Hematopoietic multipotent progenitor cell treated with erythropoietin and hydrocortisone succinate and interleukin-3 and kit ligand, for 4 days (in vitro differentiated cells): ENCODE measurements at regions not wholly inside any gene's neighbourhood (a gene's known extent, or its start where the extent isn't known, plus 50 kb on each side); places are given as distances from the start of the nearest gene placed in this dataset.

ENCODE experiments used
- DNase-seq: peaks from one replicate; pipeline ENCODE4 v3.0.0-alpha.2; 2015

DNA sequence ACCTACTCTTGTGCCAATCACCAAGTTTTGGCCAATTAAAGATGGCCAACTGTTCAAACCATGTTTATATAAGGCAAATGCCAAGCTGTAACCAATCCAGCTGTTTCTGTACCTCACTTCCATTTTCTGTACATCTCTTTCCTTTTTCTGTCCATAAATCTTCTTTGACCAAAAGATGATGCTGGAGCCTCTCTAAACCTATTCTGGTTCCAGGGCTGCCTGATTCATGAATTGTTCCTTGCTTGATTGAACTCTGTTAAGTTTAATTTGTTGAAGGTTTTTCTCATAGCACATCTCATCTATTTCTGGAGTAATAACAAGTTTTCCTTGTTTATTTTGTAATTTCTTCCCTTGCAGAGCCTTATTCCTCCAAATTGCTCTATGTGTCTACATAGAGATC, 115.3 kb upstream of the SMAD3 start:
- DNase-seq: no peak

GRCh38 chr15:66951531-66952320, 113.7 kb upstream of the SMAD3 start:
- DNase-seq: no peak

DNA sequence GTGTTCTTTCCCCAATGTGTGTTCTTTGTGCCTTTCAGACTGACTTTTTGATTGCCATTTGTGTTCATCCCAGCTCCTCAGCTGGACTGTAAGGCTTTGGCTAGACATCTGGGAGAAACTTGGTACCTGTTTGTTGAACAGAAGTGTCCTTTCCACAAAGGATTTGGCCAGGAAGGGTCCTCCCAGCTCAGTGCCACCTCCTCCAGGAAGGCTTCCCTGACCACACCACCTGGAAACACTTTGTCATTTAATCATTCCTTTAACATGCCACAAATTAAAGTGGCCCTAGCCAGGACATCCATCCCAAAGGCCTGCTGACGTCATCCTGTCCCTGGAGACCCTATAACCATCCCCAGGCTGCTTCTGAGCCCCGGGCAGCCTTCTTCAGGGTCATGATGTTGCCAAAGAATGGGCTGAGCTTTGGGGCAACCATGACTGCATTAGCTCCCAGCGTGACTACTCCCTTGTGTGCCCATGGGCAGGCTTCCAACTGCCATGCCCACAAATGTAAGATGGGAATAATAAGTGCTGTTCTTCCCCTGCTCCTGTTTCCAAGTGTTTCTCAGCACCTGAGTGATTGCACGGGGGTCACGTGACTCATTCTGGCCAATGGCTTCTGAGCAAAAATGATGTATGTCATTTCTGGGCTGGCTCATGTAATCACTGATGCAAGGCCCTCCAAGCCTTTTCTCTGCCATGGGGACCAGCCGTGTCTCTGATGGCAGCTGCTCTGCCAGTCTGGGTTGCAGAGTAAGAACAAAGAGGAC, 112.5 kb upstream of the SMAD3 start:
- DNase-seq: no peak

GRCh38 chr15:66953523-66954229, 111.7 kb upstream of the SMAD3 start:
- no peak for DNase-seq

DNA sequence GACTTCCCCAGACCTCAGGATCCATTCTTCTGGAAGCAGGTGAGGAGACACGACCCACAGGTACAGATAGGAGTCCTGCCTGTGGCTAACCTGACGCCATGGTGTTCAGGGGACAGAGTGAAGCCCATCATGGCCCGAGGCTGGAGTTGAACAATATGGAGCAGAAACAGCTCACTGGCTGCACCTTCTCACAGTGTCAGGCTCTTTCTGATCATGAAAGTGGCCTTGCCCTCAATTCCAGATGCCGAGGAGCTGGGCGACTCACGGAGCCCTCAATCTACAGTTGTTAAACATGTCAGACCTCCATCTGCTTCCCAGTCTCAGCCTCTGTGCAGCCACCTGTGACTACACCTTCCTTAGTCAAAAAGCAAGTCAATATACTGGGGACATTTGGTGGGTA, 110.8 kb upstream of the SMAD3 start:
- no peak for DNase-seq

DNA sequence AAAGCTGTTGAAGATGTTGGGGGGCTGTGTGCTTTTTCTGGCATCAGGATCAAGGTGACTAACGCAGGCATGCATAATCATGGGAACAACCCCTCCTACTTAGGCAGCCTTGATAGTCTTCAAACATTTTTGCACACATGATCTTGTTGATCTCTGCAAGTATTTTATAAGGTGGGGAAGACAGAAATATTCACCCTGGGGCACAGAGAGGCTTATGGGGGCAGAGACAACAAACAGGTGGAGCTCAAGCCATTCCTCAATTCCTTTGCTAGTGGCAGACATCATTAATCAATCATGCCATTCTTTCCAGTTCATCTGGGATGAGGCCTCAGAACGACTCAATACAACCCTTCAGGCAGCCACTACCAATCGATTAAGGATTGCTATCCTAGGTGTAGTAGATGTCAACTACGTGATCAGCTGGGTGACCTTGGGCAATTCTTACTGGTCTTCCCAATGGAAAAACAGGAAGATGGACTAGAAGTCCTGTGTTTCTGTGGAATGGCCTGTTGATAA, 110.3 kb upstream of the SMAD3 start:
- DNase-seq: no peak

DNA sequence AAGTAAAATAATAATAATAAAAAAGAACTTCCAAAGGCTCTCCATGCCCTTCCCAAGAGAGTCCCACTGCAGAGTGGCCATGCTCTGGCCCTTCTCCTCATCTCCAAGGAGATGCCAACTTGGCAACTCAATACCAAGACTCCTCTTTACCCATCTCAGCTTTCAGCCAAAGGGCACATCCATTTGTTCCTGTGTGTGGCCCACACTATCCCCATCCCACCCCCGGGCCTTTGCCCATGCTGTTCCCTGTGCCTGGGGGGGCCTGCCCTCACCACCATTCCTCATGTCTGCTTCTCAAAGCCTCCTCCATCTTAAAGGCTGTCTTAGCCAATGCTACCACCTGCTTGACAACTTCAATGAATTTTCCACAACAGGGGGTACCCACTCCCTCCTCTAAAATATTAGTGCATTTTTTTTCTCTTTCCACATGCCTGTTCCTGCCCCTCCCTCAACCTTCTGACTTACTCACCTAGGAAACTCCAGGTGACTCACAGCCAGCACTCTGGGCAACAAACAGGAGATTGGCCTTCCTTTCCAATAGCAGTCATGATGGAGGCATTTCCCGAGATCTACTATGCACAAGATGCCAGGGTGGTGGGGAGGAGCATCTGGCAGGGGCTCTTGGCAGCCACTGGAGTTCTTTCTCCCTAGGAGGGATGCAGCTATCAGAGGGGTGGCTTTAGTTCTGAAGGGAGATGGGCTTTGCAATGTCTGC, 109.4 kb upstream of the SMAD3 start:
- no peak for DNase-seq

DNA sequence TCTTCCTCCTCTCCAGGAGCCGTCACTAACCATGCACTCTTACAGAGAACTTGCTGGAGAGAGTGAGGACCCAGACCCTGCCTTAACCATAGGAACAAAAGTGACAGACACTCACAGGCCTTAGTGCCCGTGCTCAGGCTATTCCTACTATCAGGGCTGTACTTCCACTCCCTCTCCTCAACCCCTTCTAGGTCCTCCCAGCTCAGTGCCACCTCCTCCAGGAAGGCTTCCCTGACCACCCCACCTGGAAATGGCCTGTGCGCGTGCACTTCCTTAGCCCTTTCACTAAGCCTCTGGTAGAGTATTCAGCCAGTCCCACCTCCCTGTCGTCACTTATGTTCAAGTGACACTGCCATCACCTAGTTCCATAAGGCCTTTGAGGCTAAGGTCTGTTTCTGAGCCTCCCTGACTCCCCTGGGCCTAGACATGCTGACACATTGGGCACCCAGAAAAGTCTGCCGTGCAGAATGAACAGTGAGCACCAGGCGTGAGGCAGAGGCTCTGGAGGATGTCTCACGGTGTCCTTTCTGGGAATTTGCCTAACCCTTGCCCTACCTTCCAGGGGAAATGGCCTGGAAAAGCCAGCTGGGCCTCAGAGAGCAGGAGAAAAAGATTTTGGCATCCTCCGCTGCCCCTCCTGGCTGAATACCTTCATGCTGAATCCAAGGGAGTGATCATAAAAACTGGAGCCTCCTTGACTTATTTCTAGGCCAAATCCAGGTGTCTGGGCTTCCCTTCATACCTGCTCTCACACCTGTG, 108.6 kb upstream of the SMAD3 start:
- no peak for DNase-seq

- peak; percentile 21 for DNase-seq
Observed at GRCh38 chr15:66957431-66957720, 108.0 kb upstream of the SMAD3 start.

DNA sequence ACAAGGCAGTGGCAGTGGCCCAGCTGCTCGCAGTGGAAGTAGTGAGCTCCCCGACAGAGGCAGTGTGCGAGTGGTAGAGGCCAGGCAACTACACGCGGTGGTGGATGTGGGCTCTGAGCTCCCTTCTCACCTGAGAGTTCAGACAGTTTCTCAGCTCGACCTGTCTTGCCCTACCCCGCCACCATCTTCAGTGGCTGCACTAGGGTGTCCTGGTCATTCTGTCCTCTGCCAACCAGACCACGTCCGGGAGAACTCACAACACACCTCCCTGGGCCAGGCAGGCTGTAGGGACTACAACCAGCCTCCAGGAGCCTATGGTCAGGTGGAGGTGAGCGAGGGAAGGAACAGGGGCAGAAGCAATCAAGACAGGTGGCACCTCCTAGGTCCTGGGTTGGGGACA, 106.3 kb upstream of the SMAD3 start:
- DNase-seq: no peak

GRCh38 chr15:66959875-66960274, 105.5 kb upstream of the SMAD3 start:
- DNase-seq: no peak

- no peak for DNase-seq
Observed at GRCh38 chr15:66960519-66960918, 104.9 kb upstream of the SMAD3 start.

- DNase-seq: no peak
Observed at GRCh38 chr15:66961407-66961884, 104.0 kb upstream of the SMAD3 start.

DNA sequence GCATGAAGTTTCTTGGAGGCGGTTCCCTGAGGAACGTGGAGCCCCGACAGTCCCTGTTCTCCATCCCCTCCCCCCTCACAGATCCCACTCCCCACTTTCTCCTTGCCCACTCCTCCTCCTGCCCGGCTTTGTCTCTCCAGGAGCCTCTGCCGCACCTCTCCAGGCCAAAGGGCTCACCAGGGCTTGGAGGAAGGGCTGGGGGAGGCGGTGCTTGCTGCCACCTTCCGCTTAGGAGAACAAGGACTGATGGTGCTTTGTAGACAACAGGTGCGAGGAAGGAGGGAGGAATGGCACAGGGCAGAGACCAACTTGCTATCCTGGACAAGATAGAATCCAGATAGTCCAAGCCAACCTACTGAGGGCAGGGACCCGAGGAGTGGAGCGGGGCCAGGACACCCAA, 103.5 kb upstream of the SMAD3 start:
- DNase-seq: no peak

- DNase-seq: no peak
Observed at GRCh38 chr15:66962522-66962921, 102.9 kb upstream of the SMAD3 start.

DNA sequence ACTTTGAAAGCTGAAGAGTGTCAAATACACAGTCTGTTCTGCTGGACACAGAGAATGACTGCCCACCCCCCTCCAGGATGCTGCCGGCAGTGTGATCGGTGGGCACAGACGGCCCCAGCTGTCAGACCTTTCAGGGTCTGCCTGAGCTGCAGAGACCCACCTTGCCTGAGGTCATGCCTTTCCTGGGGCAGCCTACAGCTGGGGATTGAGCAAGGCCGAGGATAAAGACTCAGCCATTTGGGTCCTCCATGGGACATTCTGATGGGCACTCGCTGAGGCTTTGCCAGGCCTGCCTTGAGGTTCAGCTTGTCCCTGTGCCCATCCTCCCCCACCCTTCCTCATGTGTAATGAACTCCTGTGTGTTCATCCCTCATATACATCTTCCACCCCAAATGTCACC, 102.3 kb upstream of the SMAD3 start:
- no peak for DNase-seq

GRCh38 chr15:66963710-66964109, 101.7 kb upstream of the SMAD3 start:
- no peak for DNase-seq

DNA sequence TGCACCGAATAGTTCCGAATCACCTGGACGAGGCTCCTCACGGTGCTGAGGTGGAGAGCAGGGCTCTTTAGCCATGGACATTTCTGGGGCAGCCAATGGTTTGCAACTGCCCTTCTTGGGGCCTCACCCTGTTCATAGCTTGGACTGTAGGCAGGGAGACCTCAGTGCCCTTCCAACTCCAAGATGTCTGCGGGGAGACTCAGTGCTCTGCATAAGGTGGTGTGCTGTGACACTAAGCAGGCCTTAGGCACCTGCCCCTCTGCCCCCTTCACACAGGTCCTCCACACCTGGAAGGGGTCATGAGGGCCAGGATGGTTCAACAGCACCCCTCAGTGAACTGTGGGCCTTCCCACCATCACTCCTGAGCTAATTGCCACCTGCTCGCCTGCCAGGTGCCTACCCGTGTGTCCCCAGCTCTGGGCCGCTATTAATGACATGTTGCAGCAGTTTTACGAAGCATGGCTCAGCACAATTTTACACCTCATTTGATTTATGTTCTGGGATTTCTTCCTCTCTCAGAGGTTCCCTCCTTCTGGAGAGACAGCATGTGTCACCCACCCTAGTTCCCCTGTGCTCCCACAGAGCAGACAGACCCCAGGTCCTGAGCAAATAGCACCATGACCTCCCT, 101.2 kb upstream of the SMAD3 start:
- no peak for DNase-seq

- no peak for DNase-seq
Observed at GRCh38 chr15:66964791-66965190, 100.6 kb upstream of the SMAD3 start.

GRCh38 chr15:66965201-66965900, 100.1 kb upstream of the SMAD3 start:
- DNase-seq: no peak

GRCh38 chr15:66966256-66966655, 99.1 kb upstream of the SMAD3 start:
- peak; percentile 11 for DNase-seq
